SK-N-SH (cell line): ENCODE measurements at regions not wholly inside any gene's neighbourhood (a gene's known extent, or its start where the extent isn't known, plus 50 kb on each side); places are given as distances from the start of the nearest gene placed in this dataset.

Experiments used
- CTCF ChIP-seq: fragments of 200-600 bp; sonication (generic); IDR thresholded peaks from 2 replicates; pipeline ENCODE4 v1.6.1; 2017; ENCODE audit warnings: antibody characterized with exemption, mild to moderate bottlenecking, moderate library complexity
- EP300 ChIP-seq, 2 experiments: IDR thresholded peaks; 2 replicates each; pipeline versions ENCODE4 v1.4.0 to v1.6.1; 2012; ENCODE audit warnings: borderline replicate concordance in 1 of 2, low read depth in 1 of 2, low read length in 1 of 2
- EZH2phosphoT487 ChIP-seq: fragments of 200-600 bp; sonication (generic); IDR thresholded peaks from 2 replicates; pipeline ENCODE4 v1.6.1; 2017; ENCODE audit warnings: low read depth, mixed run types, mild to moderate bottlenecking, antibody characterized with exemption, moderate library complexity, borderline replicate concordance
- FOXJ3 ChIP-seq: sonication (generic); formaldehyde crosslinking; IDR thresholded peaks from 2 replicates; pipeline ENCODE4 v1.5.1; 2020; ENCODE audit warnings: mild to moderate bottlenecking, missing genetic modification reagents
- POLR2AphosphoS5 ChIP-seq: IDR thresholded peaks from 2 replicates; pipeline ENCODE4 v1.6.1; 2012; ENCODE audit warnings: low read depth, low read length
- RCOR1 ChIP-seq: fragments of 150-350 bp; IDR thresholded peaks from 2 replicates; pipeline ENCODE4 v1.6.1; 2017; ENCODE audit warnings: antibody characterized with exemption, low read length
- RFX5 ChIP-seq: IDR thresholded peaks from 2 replicates; pipeline ENCODE4 v1.6.1; 2012; ENCODE audit warnings: mild to moderate bottlenecking, improper control_type of control experiment, low read length
- RXRA ChIP-seq: IDR thresholded peaks from 2 replicates; pipeline ENCODE4 v1.4.0; 2012; ENCODE audit warnings: low read depth, mild to moderate bottlenecking, borderline replicate concordance
- SIN3A ChIP-seq: IDR thresholded peaks from 2 replicates; pipeline ENCODE4 v1.6.1; 2012; ENCODE audit warnings: low read depth, mild to moderate bottlenecking, low read length, moderate library complexity, borderline replicate concordance
- SMC3 ChIP-seq: IDR thresholded peaks from 2 replicates; pipeline ENCODE4 v1.6.1; 2012; ENCODE audit warnings: low read depth, low read length, improper control_type of control experiment
- TEAD4 ChIP-seq: IDR thresholded peaks from 2 replicates; pipeline ENCODE4 v1.4.0; 2012; ENCODE audit warnings: mild to moderate bottlenecking, borderline replicate concordance; ENCODE audit not compliant: insufficient read depth
- USF1 ChIP-seq: IDR thresholded peaks from 2 replicates; pipeline ENCODE4 v1.4.0; 2012; ENCODE audit warnings: low read depth, borderline replicate concordance
- USF2 ChIP-seq: fragments of 150-350 bp; IDR thresholded peaks from 2 replicates; pipeline ENCODE4 v1.6.1; 2017; ENCODE audit warnings: antibody characterized with exemption, low read length, low read depth, borderline replicate concordance
- YY1 ChIP-seq: IDR thresholded peaks from 2 replicates; pipeline ENCODE4 v1.4.0; 2012; ENCODE audit warnings: low read depth, mild to moderate bottlenecking

GRCh38 chr22:48099251-48099650 lies 1336.8 kb downstream of the TBC1D22A start:
- TF ChIP-seq CTCF (no peak), EP300 (IDR thresholded peaks at IDR 0.05; ENCODE audit: borderline replicate concordance in 1 of 2, low read depth in 1 of 2, low read length in 1 of 2) (no peak), SIN3A (no peak), YY1 (no peak), EZH2phosphoT487 (no peak), POLR2AphosphoS5 (no peak), RFX5 (no peak), RXRA (no peak), TEAD4 (no peak), RCOR1 (no peak), FOXJ3 (no peak), USF1 (no peak), USF2 (no peak), SMC3 (no peak)
